GM12878 (cell line): ENCODE measurements at regions not wholly inside any gene's neighbourhood (a gene's known extent, or its start where the extent isn't known, plus 50 kb on each side); places are given as distances from the start of the nearest gene placed in this dataset.

ENCODE experiments used
- ATAC-seq: fragments of 200-7000 bp; cut with Tn5 transposase; 3 replicates; pipeline ENCODE4 v1.9.1; 2020; ENCODE audit warnings: mild to moderate bottlenecking, moderate library complexity
- BruUV-seq: library from RNA; stranded (reverse); fragments of 400-500 nt; replicated peaks from 2 replicates; lab custom pipeline; 2021; lab: Mats Ljungman, UMichigan
- CTCF ChIA-PET: fragments of 300-600 bp; sonication (Branson Sonifier 250); formaldehyde crosslinking; extraction: SDS; loops from one replicate; lab custom pipeline; 2021; ENCODE audit warnings: inconsistent platforms; lab: Yijun Ruan, JAX
- POLR2A ChIA-PET: fragments of 350-600 bp; formaldehyde crosslinking; extraction: SDS; loops from one replicate; lab custom pipeline; 2021; ENCODE audit warnings: inconsistent platforms; lab: Charles Lee
- RAD21 ChIA-PET: fragments of 300-600 bp; sonication (Branson Sonifier 250); formaldehyde crosslinking; loops from one replicate; lab custom pipeline; 2023; ENCODE audit warnings: antibody characterized with exemption; ENCODE audit not compliant: unreplicated experiment; lab: Charles Lee
- SMC1A ChIA-PET: fragments of 300-600 bp; sonication (Branson Sonifier 250); formaldehyde crosslinking; loops from one replicate; lab custom pipeline; 2023; ENCODE audit not compliant: unreplicated experiment, uncharacterized antibody; lab: Charles Lee
- DNase-seq: peaks from one replicate; pipeline ENCODE4 v3.0.0-alpha.2; 2011; ENCODE audit warnings: low read depth, low spot score
- FAIRE-seq: peaks from 3 replicates; lab custom pipeline; 2011; peaks lifted over from hg19 to GRCh38; lab: Jason Lieb, UNC
- H2AFZ ChIP-seq: 2 replicates; pipeline ENCODE4 v1.6.0; 2011; ENCODE audit warnings: low read depth, low read length, control low read depth; ENCODE audit not compliant: control insufficient read depth
- H3K27ac ChIP-seq: 2 replicates; pipeline ENCODE4 v1.5.1; 2011; ENCODE audit warnings: control low read depth; ENCODE audit not compliant: control insufficient read depth, insufficient read depth
- H3K27me3 ChIP-seq, 2 experiments: replicated peaks in 1 of 2; 2 replicates each; pipeline versions ENCODE4 v1.6.0 to v1.6.1; 2011; ENCODE audit warnings: low read length in 1 of 2; ENCODE audit not compliant: control insufficient read depth in 2 of 2, insufficient read depth in 2 of 2
- H3K36me3 ChIP-seq, 2 experiments: 2 replicates each; pipeline ENCODE4 v1.5.1; 2011; ENCODE audit warnings: low read length in 1 of 2; ENCODE audit not compliant: control insufficient read depth in 2 of 2, insufficient read depth in 2 of 2
- H3K4me1 ChIP-seq: 2 replicates; pipeline ENCODE4 v1.6.1; 2011; ENCODE audit warnings: mild to moderate bottlenecking, low read length, moderate library complexity, mixed read lengths; ENCODE audit not compliant: control insufficient read depth, insufficient read depth
- H3K4me2 ChIP-seq: 2 replicates; pipeline ENCODE4 v1.6.0; 2011; ENCODE audit warnings: control low read depth; ENCODE audit not compliant: control insufficient read depth, insufficient read depth
- H3K4me3 ChIP-seq: fragments of 200-600 bp; sonication (generic); 2 replicates; pipeline ENCODE4 v1.5.1; 2016
- H3K79me2 ChIP-seq: 2 replicates; pipeline ENCODE4 v1.6.0; 2011; ENCODE audit warnings: low read length; ENCODE audit not compliant: control insufficient read depth, insufficient read depth
- H3K9ac ChIP-seq: 2 replicates; pipeline ENCODE4 v1.8.0; 2011; ENCODE audit warnings: low read length, control low read depth, mixed read lengths; ENCODE audit not compliant: control insufficient read depth, insufficient read depth
- H3K9me3 ChIP-seq: replicated peaks from 3 replicates; pipeline ENCODE4 v1.5.1; 2011; ENCODE audit warnings: mild to moderate bottlenecking, low read length; ENCODE audit not compliant: control insufficient read depth, insufficient read depth
- H4K20me1 ChIP-seq: 2 replicates; pipeline ENCODE4 v1.6.0; 2011; ENCODE audit not compliant: control insufficient read depth, insufficient read depth
- ATF7 ChIP-seq: fragments of 450-650 bp; IDR thresholded peaks from 2 replicates; pipeline ENCODE4 v1.6.1; 2016; ENCODE audit warnings: low read depth, mild to moderate bottlenecking
- CHD1 ChIP-seq: IDR thresholded peaks from 2 replicates; pipeline ENCODE4 v1.6.1; 2012; ENCODE audit warnings: low read depth, low read length, improper control_type of control experiment
- FOXM1 ChIP-seq: IDR thresholded peaks from 2 replicates; pipeline ENCODE4 v1.6.1; 2012; ENCODE audit warnings: low read depth, mild to moderate bottlenecking, inconsistent platforms, low read length, moderate library complexity
- KLF5 ChIP-seq: fragments of 450-650 bp; IDR thresholded peaks from 2 replicates; pipeline ENCODE4 v1.6.1; 2014; ENCODE audit warnings: mild to moderate bottlenecking; ENCODE audit not compliant: partially characterized antibody
- NRF1 ChIP-seq: conservative IDR thresholded peaks from 2 replicates; pipeline ENCODE4 v1.6.1; 2011; ENCODE audit warnings: mild to moderate bottlenecking, low read depth, low read length, improper control_type of control experiment
- POLR2A ChIP-seq: IDR thresholded peaks from 2 replicates; pipeline ENCODE4 v1.6.1; 2011; ENCODE audit warnings: low read depth, mild to moderate bottlenecking, low read length
- RUNX3 ChIP-seq: IDR thresholded peaks from 2 replicates; pipeline ENCODE4 v1.6.1; 2012; ENCODE audit warnings: low read length, inconsistent platforms
- SIN3A ChIP-seq: IDR thresholded peaks from 2 replicates; pipeline ENCODE4 v1.6.1; 2012; ENCODE audit warnings: low read depth, low read length, improper control_type of control experiment
- SPI1 ChIP-seq: IDR thresholded peaks from 2 replicates; pipeline ENCODE4 v1.6.1; 2011; ENCODE audit warnings: low read depth, mild to moderate bottlenecking, low read length, moderate library complexity, borderline replicate concordance; ENCODE audit not compliant: insufficient read depth
- WRNIP1 ChIP-seq: IDR thresholded peaks from 2 replicates; pipeline ENCODE4 v1.6.1; 2011; ENCODE audit warnings: low read depth, low read length, improper control_type of control experiment, borderline replicate concordance
- ZNF207 ChIP-seq: fragments of 450-650 bp; IDR thresholded peaks from 2 replicates; pipeline ENCODE4 v1.6.1; 2014; ENCODE audit warnings: antibody characterized with exemption, mild to moderate bottlenecking, borderline replicate concordance
- ZNF24 ChIP-seq: fragments of 450-650 bp; IDR thresholded peaks from 2 replicates; pipeline ENCODE4 v1.6.1; 2017; ENCODE audit warnings: antibody characterized with exemption, mild to moderate bottlenecking
- WGBS: methylation state at CpG from one replicate; pipeline ENCODE4 v1.1.6; 2016; ENCODE audit warnings: low lambda C conversion rate; ENCODE audit not compliant: insufficient replicate concordance, insufficient coverage; ENCODE audit errors: missing lambda C conversion rate; 5-methylcytosine and 5-hydroxymethylcytosine counted together
- in situ Hi-C: fragments of 300-500 bp; cut with MboI; formaldehyde crosslinking; loops from 9 replicates; pipeline ENCODE4 v1.14.3; 2018; ENCODE audit warnings: mixed read lengths
- intact Hi-C: fragments of 100-400 bp; cut with micrococcal nuclease; formaldehyde crosslinking; loops from one replicate; pipeline ENCODE4 v1.14.2; 2022; ENCODE audit not compliant: unreplicated experiment
- TF ChIP-seq, protein P1 (sequence below): IDR thresholded peaks from 2 replicates; pipeline ENCODE4 v1.6.1; 2011; ENCODE audit warnings: low read depth, low read length, improper control_type of control experiment, borderline replicate concordance
- TF ChIP-seq, protein P2 (sequence below), 3 experiments: IDR thresholded peaks in 2 of 3; conservative IDR thresholded peaks in 1 of 3; 2 replicates each; pipeline ENCODE4 v1.5.1; 2011; ENCODE audit warnings: low read depth in 3 of 3, low read length in 3 of 3, mild to moderate bottlenecking in 3 of 3, control low read depth in 2 of 3, moderate library complexity in 2 of 3, inconsistent platforms in 1 of 3, mixed read lengths in 1 of 3; ENCODE audit not compliant: control insufficient read depth in 2 of 3, insufficient read depth in 1 of 3; ENCODE audit errors: extremely low read depth in 1 of 3

DNA sequence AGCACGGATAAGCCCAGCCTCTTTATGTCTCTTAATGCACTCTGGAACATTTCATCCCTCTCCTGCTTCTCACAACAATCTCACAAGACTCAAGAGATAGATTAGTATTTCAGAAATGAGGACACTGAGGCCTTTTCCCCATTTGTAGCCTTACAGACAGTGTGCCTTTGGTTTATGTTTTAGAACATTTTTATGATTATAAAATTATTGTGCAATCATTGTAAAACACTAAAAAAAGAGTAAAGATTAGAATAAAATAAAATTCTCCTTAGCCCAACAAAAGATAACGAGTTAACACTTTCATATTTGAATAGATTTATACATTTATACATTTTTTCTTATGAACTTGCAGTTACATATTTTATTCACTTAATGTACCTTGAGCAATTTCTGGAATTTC, 748.7 kb downstream of the TRIML1 start (continued):
- TF ChIP-seq, protein P1, sequence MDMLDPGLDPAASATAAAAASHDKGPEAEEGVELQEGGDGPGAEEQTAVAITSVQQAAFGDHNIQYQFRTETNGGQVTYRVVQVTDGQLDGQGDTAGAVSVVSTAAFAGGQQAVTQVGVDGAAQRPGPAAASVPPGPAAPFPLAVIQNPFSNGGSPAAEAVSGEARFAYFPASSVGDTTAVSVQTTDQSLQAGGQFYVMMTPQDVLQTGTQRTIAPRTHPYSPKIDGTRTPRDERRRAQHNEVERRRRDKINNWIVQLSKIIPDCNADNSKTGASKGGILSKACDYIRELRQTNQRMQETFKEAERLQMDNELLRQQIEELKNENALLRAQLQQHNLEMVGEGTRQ: no peak
- TF ChIP-seq KLF5 (no peak), RUNX3 (no peak)

GRCh38 chr4:188892837-188893236, 753.6 kb downstream of the TRIML1 start:
- SMC1A ChIA-PET: no interaction called here
- no peak overlapping the region for H3K27ac ChIP-seq
- H4K20me1 ChIP-seq: no peaks in the 10 kb centered on the region
- WGBS: 3% methylated on average over 2 of the region's 2 CpGs
- FAIRE-seq (no peak), DNase-seq (no peak), ATAC-seq (no peak)
- in situ Hi-C loops (no loop called here), intact Hi-C loops (no loop called here)
- RAD21 ChIA-PET: no interaction called here
- no TSS peak for BruUV-seq
- no peaks in the 10 kb centered on the region for H3K9me3 ChIP-seq
- POLR2A ChIA-PET: no interaction called here
- no peaks in the 10 kb centered on the region for H3K79me2 ChIP-seq
- H3K27me3 ChIP-seq: no peaks in the 10 kb centered on the region
- H2AFZ ChIP-seq: no peak overlapping the region
- H3K9ac ChIP-seq: no peak overlapping the region
- no peaks in the 10 kb centered on the region for H3K36me3 ChIP-seq
- H3K4me2 ChIP-seq: no peak overlapping the region
- TF ChIP-seq ATF7 (0 out of 2 replicates have a peak, but pooled peaks have one; percentile 29), NRF1 (no peak)
- H3K4me1 ChIP-seq: no peaks in the 10 kb centered on the region
- CTCF ChIA-PET: no interaction called here
- H3K4me3 ChIP-seq: no peak overlapping the region

DNA sequence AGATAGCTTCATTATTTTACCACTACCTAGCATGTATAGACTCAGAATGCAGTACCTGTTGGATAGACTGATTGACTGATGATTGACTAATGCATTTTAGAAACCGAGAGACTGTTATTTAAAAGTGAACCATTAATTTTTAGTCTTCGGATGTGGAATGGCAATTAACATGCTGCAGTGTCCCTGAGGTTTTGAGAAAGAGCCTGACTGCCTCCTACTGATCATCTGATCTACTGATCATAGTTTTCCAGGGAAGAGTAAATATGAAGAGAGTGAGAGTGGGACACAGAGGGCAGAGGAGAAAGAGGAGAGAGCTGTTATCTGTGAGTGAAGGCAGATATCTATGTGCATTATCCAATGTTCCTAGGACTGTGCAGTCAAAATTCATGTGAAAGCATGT, 764.7 kb downstream of the TRIML1 start:
- ATAC-seq: no peak
- in situ Hi-C loops: no loop called here
- CTCF ChIA-PET: no interaction called here
- TF ChIP-seq SIN3A (no peak), WRNIP1 (no peak), CHD1 (no peak), SPI1 (no peak), ZNF207 (no peak), FOXM1 (no peak), POLR2A (no peak), ZNF24 (no peak)
- TF ChIP-seq, protein P2, sequence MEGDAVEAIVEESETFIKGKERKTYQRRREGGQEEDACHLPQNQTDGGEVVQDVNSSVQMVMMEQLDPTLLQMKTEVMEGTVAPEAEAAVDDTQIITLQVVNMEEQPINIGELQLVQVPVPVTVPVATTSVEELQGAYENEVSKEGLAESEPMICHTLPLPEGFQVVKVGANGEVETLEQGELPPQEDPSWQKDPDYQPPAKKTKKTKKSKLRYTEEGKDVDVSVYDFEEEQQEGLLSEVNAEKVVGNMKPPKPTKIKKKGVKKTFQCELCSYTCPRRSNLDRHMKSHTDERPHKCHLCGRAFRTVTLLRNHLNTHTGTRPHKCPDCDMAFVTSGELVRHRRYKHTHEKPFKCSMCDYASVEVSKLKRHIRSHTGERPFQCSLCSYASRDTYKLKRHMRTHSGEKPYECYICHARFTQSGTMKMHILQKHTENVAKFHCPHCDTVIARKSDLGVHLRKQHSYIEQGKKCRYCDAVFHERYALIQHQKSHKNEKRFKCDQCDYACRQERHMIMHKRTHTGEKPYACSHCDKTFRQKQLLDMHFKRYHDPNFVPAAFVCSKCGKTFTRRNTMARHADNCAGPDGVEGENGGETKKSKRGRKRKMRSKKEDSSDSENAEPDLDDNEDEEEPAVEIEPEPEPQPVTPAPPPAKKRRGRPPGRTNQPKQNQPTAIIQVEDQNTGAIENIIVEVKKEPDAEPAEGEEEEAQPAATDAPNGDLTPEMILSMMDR (IDR thresholded peaks at IDR 0.05 in 2 of 3, conservative IDR thresholded peaks at IDR 0.05 in 1 of 3; ENCODE audit: control insufficient read depth in 2 of 3, extremely low read depth in 1 of 3, insufficient read depth in 1 of 3, low read depth in 3 of 3, low read length in 3 of 3): no peak

More for the DNA sequence above, 764.7 kb downstream of the TRIML1 start:
- Histone ChIP-seq H3K4me1 (no peaks in the 10 kb centered on the region), H3K9ac (no peak overlapping the region), H3K4me3 (no peak overlapping the region), H3K4me2 (no peak overlapping the region), H3K9me3 (no peaks in the 10 kb centered on the region; the same call in 2 of the 3 replicates), H3K36me3 (no peaks in the 10 kb centered on the region), H3K27me3 (no peaks in the 10 kb centered on the region), H2AFZ (no peak overlapping the region), H4K20me1 (no peaks in the 10 kb centered on the region), H3K79me2 (no peaks in the 10 kb centered on the region), H3K27ac (no peak overlapping the region)
- BruUV-seq: no TSS peak
- ChIA-PET POLR2A (no interaction called here), SMC1A (no interaction called here), RAD21 (no interaction called here)
- intact Hi-C loops: no loop called here
- WGBS: 4% methylated on average over 2 of the region's 2 CpGs
- DNase-seq: no peak
- no peak for FAIRE-seq
